ENCODE measurements at regions not wholly inside any gene's neighbourhood (a gene's known extent, or its start where the extent isn't known, plus 50 kb on each side); places are given as distances from the start of the nearest gene placed in this dataset.
"Not testable (repeated sequence)": the region's sequence is repeated elsewhere in the genome, so short reads cannot be mapped to it uniquely, and the experiment has no call there.

DNA sequence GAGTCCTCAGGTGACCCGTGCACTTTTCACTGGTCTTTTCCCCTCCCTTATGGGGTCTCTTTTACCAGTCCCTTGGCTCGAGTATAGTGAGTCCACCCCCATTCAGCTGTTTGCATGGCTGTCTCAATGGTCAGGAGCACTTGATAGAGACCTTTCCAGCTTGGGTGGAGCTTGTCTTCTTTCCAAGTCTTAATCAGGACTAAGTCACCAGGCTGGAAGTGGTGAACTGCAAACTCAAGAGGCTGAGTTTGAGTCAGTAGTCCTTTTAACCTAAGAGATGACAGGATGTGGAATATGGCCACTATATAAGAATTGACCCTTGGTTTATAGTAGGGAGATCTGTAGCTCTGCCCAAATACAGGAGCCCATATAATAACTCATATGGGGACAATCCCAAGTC, 279.7 kb downstream of the PYDC2 start:
- no peak overlapping the region for H3K27ac ChIP-seq
- TF ChIP-seq ZFX (IDR thresholded peaks at IDR 0.05): no peak
- TF ChIP-seq, protein P1, sequence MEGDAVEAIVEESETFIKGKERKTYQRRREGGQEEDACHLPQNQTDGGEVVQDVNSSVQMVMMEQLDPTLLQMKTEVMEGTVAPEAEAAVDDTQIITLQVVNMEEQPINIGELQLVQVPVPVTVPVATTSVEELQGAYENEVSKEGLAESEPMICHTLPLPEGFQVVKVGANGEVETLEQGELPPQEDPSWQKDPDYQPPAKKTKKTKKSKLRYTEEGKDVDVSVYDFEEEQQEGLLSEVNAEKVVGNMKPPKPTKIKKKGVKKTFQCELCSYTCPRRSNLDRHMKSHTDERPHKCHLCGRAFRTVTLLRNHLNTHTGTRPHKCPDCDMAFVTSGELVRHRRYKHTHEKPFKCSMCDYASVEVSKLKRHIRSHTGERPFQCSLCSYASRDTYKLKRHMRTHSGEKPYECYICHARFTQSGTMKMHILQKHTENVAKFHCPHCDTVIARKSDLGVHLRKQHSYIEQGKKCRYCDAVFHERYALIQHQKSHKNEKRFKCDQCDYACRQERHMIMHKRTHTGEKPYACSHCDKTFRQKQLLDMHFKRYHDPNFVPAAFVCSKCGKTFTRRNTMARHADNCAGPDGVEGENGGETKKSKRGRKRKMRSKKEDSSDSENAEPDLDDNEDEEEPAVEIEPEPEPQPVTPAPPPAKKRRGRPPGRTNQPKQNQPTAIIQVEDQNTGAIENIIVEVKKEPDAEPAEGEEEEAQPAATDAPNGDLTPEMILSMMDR (conservative IDR thresholded peaks at IDR 0.05): no peak

DNA sequence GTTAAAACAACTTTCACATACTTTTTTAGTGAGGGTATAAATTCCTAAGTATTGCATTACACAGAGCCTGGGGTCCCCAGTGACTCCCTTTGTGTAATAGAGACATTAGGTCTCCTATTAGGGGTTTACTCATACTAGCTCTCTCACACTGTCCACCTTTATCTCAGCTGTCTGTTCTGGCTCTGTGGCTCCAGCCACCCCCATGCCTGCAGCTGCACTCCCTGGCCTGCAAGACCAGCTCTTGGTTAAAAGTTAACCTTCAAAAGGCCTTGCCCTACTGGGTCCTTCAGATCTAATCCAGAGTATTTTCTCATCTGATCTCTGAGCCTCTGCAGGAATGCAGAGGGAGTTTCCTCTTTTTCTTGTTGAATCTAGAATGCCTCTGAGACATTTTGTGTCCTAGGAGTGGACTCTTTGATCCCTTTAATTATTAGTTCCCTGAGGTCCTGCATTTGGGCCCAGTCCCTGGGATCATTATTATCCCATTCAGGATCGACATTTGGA, 280.9 kb downstream of the PYDC2 start:
- not testable (repeated sequence) for H3K27ac ChIP-seq

DNA sequence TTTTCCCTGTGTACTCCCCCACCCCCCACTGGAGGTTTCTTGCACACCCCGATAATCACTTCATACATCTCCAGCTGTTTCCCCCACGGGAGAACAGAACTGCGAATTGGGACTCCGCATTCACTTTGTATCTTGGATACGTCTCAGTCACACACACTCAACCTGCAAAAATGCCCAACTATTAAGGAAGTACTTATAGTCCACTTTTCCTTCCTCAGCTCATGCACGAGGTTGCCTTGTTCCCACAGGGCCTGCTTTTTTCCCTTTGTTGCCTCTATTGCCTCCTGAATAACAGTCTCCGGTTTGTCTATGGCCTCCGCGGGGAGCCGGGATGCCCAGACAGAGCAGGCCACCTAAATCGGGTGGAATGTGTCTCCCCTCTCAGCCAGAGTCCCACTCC, 282.3 kb downstream of the PYDC2 start:
- TF ChIP-seq, protein P1 (conservative IDR thresholded peaks at IDR 0.05): no peak
- no peak for TF ChIP-seq ZFX (IDR thresholded peaks at IDR 0.05)
- H3K27ac ChIP-seq: no peak overlapping the region

DNA sequence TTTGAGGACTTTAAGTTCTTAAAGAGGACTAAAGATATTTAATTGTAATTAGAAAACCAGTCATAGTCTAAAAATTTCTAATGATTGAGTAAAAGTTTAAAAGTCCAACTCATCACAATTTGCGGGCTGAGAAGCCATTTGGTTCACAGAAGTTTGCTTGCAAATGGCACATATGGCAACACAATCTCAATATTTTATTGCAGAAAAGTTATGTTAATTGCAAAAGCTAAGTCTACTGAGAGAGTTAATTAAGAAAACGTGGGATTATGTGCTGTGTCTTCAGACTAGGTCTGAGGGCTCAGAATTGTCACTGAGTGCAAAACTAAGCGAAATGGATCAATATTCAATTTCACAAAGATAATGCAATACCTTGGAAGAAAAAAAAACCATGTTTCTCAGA, 289.7 kb downstream of the PYDC2 start:
- no peak overlapping the region for H3K27ac ChIP-seq
- TF ChIP-seq ZFX (IDR thresholded peaks at IDR 0.05): no peak
- TF ChIP-seq, protein P1 (conservative IDR thresholded peaks at IDR 0.05): no peak

DNA sequence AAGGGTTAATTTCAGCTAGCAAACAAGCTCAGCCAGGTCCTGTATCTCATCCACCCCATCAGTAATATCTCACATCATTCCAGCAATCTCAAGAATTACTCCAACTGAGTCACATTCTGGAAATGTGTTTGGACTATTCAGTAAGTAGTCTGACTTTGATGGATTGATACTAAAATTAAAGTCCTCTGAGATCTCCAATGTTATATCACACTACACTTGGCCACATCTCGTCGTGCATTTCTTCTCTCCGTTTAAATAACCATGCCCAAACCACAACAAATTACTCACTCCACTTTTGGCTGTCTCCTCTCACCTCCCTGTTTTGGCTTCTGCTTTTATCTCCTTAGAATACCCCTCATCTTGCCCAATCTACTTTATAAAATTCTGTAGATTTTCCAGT, 292.2 kb downstream of the PYDC2 start:
- TF ChIP-seq ZFX (IDR thresholded peaks at IDR 0.05): no peak
- TF ChIP-seq, protein P1 (conservative IDR thresholded peaks at IDR 0.05): no peak
- no peak overlapping the region for H3K27ac ChIP-seq

DNA sequence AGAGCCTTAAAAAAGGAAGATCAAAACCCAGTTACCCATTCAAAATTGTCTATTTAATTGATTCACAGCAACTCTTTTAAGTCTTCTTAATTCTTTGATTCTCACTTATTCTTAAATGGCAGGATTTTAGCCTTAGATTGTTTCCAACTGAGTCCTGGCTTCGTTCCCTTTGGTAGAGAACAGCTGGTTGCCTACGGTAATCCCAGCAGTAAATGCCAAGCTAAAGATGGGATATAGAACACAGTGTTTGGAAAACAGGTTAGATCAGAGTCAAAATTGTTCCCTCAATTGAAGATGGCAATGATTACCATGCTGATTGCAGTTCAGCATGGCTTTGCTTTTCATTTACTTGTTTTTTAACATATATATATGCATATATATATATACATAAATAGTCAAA, 300.9 kb downstream of the PYDC2 start:
- no peak overlapping the region for H3K27ac ChIP-seq
- TF ChIP-seq, protein P1 (conservative IDR thresholded peaks at IDR 0.05): no peak
- TF ChIP-seq ZFX (IDR thresholded peaks at IDR 0.05): no peak

DNA sequence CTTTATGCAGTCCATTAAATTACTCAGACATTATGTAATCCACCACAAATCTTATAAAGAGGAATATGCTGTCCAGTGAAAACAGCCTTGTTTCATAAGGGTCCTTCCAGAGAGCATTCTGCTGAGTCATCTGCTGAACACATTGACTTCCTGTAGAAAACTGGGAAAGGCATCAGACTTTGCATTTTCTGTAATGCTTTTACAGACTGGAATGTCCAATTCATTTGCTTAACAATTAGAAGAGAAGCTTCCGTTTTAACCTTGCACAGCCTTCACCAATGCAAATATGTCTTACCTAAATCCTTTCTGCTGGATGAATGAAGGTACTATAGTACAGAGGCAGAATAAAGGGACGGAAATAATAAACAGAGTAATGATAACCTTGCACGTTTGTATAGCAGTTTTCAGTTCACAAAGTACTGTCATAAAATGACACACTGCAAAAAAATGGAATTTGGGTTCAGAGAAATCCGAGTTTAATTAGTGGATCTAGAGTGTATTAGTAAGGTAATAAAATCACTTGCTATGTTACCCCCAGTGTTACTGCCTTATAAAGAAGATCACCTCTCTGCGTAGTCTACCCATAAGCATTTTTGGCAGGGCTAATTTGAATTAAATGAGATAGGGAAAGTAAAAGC, 301.5 kb downstream of the PYDC2 start:
- TF ChIP-seq, protein P1 (conservative IDR thresholded peaks at IDR 0.05): no peak
- TF ChIP-seq ZFX (IDR thresholded peaks at IDR 0.05): no peak
- H3K27ac ChIP-seq: no peak overlapping the region

DNA sequence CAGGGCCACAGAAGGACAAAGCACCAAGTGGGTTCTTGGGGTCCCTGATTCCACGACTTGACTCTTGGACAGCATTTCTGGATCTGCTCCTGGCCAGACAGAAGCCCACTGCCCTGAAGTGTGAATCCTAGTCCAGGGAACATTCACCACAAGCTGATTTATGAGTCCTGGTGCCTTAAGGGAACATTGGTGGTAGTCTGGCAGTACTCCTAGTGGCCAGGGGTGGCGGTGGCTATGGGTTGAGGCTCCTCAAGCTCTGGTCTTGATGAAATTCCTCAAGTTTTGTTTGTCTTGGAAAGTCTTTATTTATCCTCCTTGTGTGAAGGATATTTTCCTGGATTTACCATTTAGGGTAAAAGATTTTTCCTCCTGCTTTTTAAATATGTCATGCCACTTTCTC, 307.5 kb downstream of the PYDC2 start:
- H3K27ac ChIP-seq: no peak overlapping the region
- TF ChIP-seq, protein P1 (conservative IDR thresholded peaks at IDR 0.05): peak; percentile 49
- no peak for TF ChIP-seq ZFX (IDR thresholded peaks at IDR 0.05)
